Adrenal gland (tissue), 9 donors: ENCODE measurements at regions not wholly inside any gene's neighbourhood (a gene's known extent, or its start where the extent isn't known, plus 50 kb on each side); places are given as distances from the start of the nearest gene placed in this dataset.

Experiments used
- DNase-seq, 7 donors: peaks; one replicate each; pipeline ENCODE4 v3.0.0-alpha.2; 2019 to 2020
- H3K27ac ChIP-seq, 5 donors: fragments of 200-600 bp; sonication (generic) in 4 of 5; 1 replicate in 3 of 5; 2 replicates in 2 of 5; pipeline versions ENCODE4 v1.5.1 to v1.8.0; 2016 to 2020; ENCODE audit warnings: mild to moderate bottlenecking in 1 of 5
- H3K27me3 ChIP-seq: fragments of 200-600 bp; 2 replicates; pipeline ENCODE4 v1.8.0; 2021
- H3K36me3 ChIP-seq, 2 donors: fragments of 200-600 bp; replicated peaks in 1 of 2; 1 replicate in 1 of 2; 2 replicates in 1 of 2; pipeline versions ENCODE4 v1.5.1 to v1.8.0; 2018 to 2022
- H3K4me1 ChIP-seq, 2 donors: fragments of 200-600 bp; replicated peaks in 1 of 2; 1 replicate in 1 of 2; 2 replicates in 1 of 2; pipeline versions ENCODE4 v1.5.1 to v1.8.0; 2018 to 2021
- H3K4me3 ChIP-seq, 4 donors: fragments of 200-600 bp; sonication (generic) in 3 of 4; one replicate each; pipeline ENCODE4 v1.5.1; 2016 to 2018
- H3K9me3 ChIP-seq, 3 donors: fragments of 200-600 bp; sonication (generic) in 1 of 3; replicated peaks in 1 of 3; 1 replicate in 2 of 3; 2 replicates in 1 of 3; pipeline versions ENCODE4 v1.5.1 to v1.8.0; 2016 to 2021
- CTCF ChIP-seq, 6 experiments: fragments of 450-650 bp in 4 of 6; fragments of 200-600 bp in 2 of 6; sonication (generic) in 1 of 6; IDR thresholded peaks; 1 replicate in 5 of 6; 2 replicates in 1 of 6; pipeline versions ENCODE4 v1.5.1 to v1.8.0; 2016 to 2021; ENCODE audit warnings: antibody characterized with exemption in 6 of 6, mild to moderate bottlenecking in 2 of 6, moderate library complexity in 1 of 6
- POLR2A ChIP-seq, 2 donors: fragments of 450-650 bp; IDR thresholded peaks; one replicate each; pipeline ENCODE4 v1.6.1; 2017; ENCODE audit warnings: antibody characterized with exemption in 2 of 2, mild to moderate bottlenecking in 2 of 2, moderate library complexity in 1 of 2
- WGBS, 4 donors: extraction: QIAGEN DNeasy Blood & Tissue Kit in 2 of 4; methylation state at CpG; one replicate each; pipeline versions ENCODE4 v1.1.5 to v1.1.7; 2013 to 2017; 5-methylcytosine and 5-hydroxymethylcytosine counted together
- intact Hi-C, 2 donors: fragments of 100-400 bp; cut with DNase I; formaldehyde crosslinking; loops; one replicate each; pipeline versions ENCODE4 v1.14.1 to v1.15.0; 2022 to 2023
- donor health status: healthy with polysubstance abuse.
- donor health status: Bipolar disorder and iron deficiency.
- donor health status: DM: yes; HTN: yes; CAD: no.
- donor health status: DM: no; HTN: no; CAD: no.
- donor health status: DM: no; HTN: no; CAD: no.

GRCh38 chr2:239520811-239521517 is 120.1 kb upstream of the HDAC4 start:
- DNase-seq: no peak
- intact Hi-C loops: no loop called here
- H3K27ac ChIP-seq: no peak overlapping the region
- no peaks in the 10 kb centered on the region for H3K4me1 ChIP-seq
- 89 to 97% (median 92%) methylated on average over 13 to 29 of the region's 29 CpGs for WGBS, 4 donors
- no peak for TF ChIP-seq POLR2A (IDR thresholded peaks at IDR 0.05)
- TF ChIP-seq CTCF (IDR thresholded peaks at IDR 0.05): no peak
- H3K4me3 ChIP-seq: no peak overlapping the region
- H3K9me3 ChIP-seq: no peaks in the 10 kb centered on the region
- H3K36me3 ChIP-seq: no peaks in the 10 kb centered on the region
- no peaks in the 10 kb centered on the region for H3K27me3 ChIP-seq

- intact Hi-C loops: no loop called here
- Histone ChIP-seq H3K36me3 (no peaks in the 10 kb centered on the region), H3K27me3 (no peaks in the 10 kb centered on the region), H3K4me1 (no peaks in the 10 kb centered on the region), H3K9me3 (no peaks in the 10 kb centered on the region), H3K4me3 (no peak overlapping the region), H3K27ac (no peak overlapping the region)
- 87 to 92% (median 91%) methylated on average over 12 to 17 of the region's 17 CpGs for WGBS, 4 donors
- no peak for TF ChIP-seq CTCF (IDR thresholded peaks at IDR 0.05)
- TF ChIP-seq POLR2A (IDR thresholded peaks at IDR 0.05): no peak
- DNase-seq: no peak
Measured at GRCh38 chr2:239519921-239520585, 119.2 kb upstream of the HDAC4 start.

GRCh38 chr2:239519089-239519920 is 118.5 kb upstream of the HDAC4 start:
- Histone ChIP-seq H3K4me3 (no peak overlapping the region), H3K36me3 (no peaks in the 10 kb centered on the region), H3K27me3 (no peaks in the 10 kb centered on the region), H3K4me1 (no peaks in the 10 kb centered on the region), H3K27ac (no peak overlapping the region), H3K9me3 (no peaks in the 10 kb centered on the region)
- no peak for DNase-seq
- intact Hi-C loops: no loop called here
- TF ChIP-seq CTCF (IDR thresholded peaks at IDR 0.05) (no peak), POLR2A (IDR thresholded peaks at IDR 0.05) (no peak)
- WGBS, 4 donors: 80 to 81% (median 80%) methylated on average over 18 to 22 of the region's 22 CpGs
